ENCODE measurements at regions not wholly inside any gene's neighbourhood (a gene's known extent, or its start where the extent isn't known, plus 50 kb on each side); places are given as distances from the start of the nearest gene placed in this dataset.

GRCh38 chr5:115429345-115429940, 115.1 kb downstream of the FEM1C start:
- no peak for TF ChIP-seq SP1 (IDR thresholded peaks at IDR 0.05)
- TF ChIP-seq CTCF (IDR thresholded peaks at IDR 0.05; ENCODE audit: low read depth, low read length, missing input control) = no peak
- TF ChIP-seq FOXA1 (IDR thresholded peaks at IDR 0.05) = no peak
- TF ChIP-seq RAD21 (IDR thresholded peaks at IDR 0.05) = no peak
- no peak for TF ChIP-seq MAX (IDR thresholded peaks at IDR 0.05)
- no peak for TF ChIP-seq YY1 (IDR thresholded peaks at IDR 0.05)
- TF ChIP-seq REST (IDR thresholded peaks at IDR 0.05) = no peak
- no peak for TF ChIP-seq NR2F2 (IDR thresholded peaks at IDR 0.05)

All from liver (tissue), 3 donors.